NCI-H1417 (cell line): ENCODE measurements at regions not wholly inside any gene's neighbourhood (a gene's known extent, or its start where the extent isn't known, plus 50 kb on each side); places are given as distances from the start of the nearest gene placed in this dataset.
A peak's percentile ranks its signal among the peaks of the same experiment; 100 is the strongest.

Source experiments
- DNase-seq, 3 experiments: peaks; one replicate each; lab custom pipeline; 2025; lab: John Stamatoyannopoulos, UW

DNA sequence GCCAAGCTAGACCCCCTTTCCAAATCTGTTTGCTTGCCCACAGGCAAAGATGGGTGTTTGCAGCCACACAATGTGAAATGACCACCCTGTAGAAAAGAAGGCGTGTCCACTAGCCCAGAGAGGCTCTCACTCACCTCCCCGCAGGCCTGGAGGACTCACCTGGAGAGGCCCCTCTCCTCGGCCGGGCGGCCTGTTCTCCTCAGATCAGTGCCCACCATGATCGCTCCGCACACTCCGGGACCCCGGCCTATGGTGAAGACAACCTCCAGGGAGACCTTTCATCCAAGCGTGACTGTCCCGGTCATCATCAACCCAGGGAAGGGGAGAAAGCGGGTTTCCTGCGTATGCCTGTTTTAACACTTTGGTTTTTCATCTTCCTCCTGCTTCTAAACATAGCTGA lies 328.7 kb upstream of the SALL3 start:
- no peak for DNase-seq

GRCh38 chr18:78652001-78652545 lies 327.5 kb upstream of the SALL3 start:
- DNase-seq, result no peak

- DNase-seq, result no peak
Observed at GRCh38 chr18:78655921-78656320, 323.7 kb upstream of the SALL3 start.

- no peak for DNase-seq
Observed at GRCh38 chr18:78656346-78656925, 323.2 kb upstream of the SALL3 start.

DNA sequence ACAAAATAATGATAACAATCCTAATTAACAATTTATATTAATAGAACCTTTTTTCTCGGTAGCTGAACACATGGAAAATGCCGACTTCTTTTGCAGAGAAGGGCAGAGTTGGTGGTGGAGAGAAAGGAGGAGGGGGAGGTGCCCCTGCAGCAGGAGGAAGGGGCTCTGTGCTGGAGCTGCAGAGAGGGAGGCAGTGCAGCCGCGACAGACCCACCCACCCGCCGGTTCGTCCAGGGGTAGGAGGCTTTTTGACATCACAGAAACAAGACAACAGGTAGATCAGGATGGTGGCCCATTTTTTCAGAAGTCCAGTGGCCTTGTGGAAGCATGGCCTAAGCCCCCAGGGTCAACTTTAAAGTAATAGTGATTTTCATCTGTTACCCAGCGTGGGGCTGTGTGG lies 321.1 kb upstream of the SALL3 start:
- no peak for DNase-seq

DNA sequence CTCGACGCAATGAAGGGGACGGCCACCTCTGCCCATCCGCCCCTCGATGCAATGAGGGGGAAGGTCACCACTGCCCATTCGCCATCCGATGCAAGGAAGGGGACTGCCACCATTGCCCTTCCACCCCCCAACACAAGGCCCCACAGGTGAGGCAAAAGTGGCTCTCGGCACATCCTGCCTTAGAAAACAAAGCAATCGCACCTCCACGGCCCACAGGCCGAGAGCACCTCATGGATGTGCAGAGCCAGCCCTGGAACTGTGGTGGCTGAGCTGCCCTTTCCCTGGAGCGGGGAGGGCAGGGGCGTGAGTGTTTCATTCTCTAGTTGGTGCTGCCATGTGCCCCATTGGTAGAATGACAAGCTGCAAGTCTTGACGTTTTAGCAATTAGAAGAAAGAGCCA lies 320.6 kb upstream of the SALL3 start:
- DNase-seq, result no peak

DNA sequence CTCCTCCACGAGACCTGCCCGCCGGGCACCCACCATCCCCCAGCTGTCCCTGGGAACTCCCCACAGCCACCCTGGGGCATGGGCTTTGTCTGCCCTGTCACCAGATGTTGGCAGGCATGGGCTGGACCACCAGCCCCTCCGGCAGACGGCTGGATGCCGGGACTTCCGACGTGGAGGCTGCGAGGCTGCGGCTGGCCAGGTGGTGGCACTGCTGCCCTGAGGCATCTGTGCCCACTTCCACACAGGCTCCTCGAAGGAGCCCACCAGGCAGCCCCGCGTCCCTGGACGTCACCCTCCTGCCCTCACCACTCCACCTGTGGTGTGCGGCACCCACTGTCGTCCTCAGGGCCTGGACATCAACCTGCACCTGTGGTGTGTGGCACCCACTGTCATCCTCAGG lies 319.9 kb upstream of the SALL3 start:
- DNase-seq, result peak in 2 of 3 experiments; percentile 23 to 57

- DNase-seq, result no peak
Observed at GRCh38 chr18:78660311-78660710, 319.3 kb upstream of the SALL3 start.

DNA sequence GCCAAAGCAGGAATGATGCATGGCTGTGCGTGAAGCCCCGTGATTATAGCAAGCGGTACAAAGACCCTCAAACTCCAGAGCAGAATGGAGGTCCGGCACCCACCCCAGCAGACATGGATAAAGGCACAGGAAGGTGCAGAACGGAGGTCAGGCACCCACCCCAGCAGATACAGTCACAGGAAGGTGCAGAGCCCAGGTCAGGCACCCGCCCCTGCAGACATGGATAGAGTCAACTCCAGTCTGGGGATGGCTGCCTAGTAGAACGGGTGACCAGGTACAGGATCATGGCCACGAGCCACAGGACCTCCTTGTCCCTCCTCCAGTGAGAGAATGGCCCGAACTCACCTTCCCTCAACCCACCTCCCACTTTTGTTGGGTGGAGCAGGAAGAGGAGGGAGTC lies 318.3 kb upstream of the SALL3 start:
- DNase-seq, result no peak

DNA sequence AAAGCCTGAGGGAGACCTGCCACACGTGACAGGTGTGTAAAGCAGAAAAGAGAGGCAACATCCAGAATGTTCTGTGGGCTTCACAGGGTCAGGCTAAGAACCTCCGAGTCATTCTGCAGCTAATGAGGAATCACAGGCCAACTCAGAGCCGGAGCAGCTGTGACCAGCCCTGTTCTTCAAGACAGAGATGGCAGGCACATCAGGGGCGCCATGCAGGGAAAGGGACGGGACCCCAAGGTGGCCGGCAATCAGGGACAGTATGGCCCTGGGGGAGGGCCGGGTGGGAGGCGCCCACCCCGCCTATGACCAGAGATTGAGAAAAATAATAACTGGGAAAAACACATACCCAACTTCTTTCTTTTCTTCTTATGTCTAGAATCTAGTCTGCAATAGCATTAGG lies 316.7 kb upstream of the SALL3 start:
- DNase-seq, result no peak

DNA sequence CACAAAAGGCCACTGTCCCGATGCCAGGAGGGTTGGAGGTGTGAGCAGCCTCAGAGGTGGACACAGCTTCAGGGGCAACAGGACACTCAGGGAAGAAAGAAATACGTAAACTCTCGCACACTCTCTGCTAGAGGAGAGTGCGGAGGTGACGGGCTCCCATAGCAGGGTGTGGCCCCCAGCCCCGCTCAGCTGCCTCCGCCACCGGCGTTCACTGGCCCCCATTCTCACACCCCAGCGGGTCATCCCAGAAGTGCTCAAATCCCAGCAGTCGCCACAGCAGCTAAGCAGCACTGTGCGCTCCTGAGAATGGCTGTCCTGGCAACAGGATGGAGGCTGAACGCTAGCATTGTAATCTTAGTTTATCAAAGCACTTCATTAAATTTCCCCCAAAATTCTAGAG lies 315.6 kb upstream of the SALL3 start:
- DNase-seq, result no peak

- DNase-seq, result no peak
Observed at GRCh38 chr18:78664848-78665247, 314.8 kb upstream of the SALL3 start.

- DNase-seq, result no peak
Observed at GRCh38 chr18:78665644-78666043, 314.0 kb upstream of the SALL3 start.

DNA sequence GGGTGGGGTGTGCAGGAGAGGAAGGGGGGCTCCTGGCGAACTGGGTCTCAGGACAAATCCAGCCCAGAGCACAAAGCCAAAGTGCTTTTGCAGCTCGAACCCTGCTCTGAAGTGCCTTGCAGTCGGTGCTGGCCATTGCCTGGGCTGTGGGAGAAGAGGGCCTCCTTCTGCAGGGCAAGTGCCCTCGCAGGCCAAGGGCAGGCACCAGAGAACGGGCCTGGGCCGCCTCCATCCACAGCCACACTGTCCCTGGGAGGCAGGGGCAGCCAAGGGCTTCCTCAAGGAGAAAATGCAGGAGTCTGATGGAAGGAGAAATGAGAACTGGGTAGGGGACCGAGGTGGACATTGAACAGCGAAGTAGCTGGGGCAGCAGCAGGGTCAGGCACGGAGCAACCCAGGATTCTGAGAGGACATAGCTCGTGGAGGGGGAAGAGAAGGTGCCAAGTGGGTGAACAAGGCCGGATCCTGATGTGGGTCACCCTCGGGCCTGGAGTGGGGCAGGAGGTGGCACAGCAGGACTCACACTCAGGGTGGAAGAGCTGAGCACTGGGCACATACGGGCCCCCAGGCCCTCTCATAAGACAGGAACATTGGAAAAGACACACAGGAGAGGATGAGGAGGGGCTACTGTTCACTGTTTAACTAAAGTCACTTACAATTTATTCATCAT lies 312.8 kb upstream of the SALL3 start:
- no peak for DNase-seq

DNA sequence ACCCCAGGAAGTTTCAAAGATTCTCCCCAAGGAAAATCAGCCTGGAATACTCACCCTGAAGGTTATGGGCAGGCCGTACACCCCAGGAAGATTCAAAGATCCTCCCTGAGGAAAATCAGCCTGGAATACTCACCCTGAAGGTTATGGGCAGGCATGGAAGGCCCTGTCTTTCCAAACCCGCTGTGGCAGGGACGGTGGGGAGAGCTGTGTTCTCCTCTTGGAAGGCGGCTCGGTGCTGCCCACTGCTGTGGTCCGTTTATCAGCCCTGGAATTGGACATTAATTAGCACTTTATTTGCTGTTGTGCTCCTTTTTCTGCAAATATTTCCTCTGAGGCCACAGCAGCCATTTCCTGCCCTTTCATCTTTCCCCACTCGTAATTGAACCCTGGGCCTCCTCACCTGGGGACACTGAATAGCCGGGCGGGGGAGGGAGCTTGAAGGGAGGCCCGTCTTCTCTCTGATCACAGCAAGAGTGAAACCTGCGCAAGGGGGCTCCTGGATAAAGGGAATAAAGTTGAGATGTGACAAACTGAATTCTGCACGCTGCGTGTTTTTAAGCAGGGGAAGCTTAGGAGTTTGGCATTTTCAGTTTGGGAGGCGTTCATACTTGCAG lies 308.7 kb upstream of the SALL3 start:
- DNase-seq, result peak in 2 of 3 experiments; percentile 38 to 55

GRCh38 chr18:78671551-78671950 lies 308.1 kb upstream of the SALL3 start:
- no peak for DNase-seq

DNA sequence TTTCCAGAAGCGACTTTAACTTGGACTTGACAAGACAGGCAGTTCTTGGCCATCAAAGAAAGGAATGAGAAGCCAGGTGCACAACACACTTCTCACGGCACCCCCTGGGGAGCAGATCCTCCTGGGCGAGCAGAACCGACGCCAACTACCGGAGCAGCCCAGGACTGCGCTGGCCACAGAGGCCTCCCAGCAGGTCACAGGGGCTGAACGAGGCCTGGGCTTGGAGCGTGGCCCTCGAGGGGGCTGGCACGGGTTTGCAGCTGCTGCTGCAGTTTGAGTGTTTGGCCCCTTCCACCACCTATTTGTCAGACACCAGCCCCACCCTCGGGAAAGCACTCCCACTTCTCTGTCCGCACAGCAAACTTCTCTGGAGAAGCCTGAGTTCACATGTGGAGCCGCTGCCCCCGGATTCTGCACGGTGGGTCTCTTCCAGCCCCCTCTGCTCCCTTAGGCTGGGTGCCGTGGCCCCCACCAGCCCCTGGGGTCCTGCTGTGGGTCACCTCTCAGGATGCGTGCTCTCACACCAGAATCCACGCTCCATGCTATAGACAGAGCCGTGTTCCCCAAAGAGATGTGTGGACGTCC lies 306.7 kb upstream of the SALL3 start:
- DNase-seq, result peak in 2 of 3 experiments; percentile 32 to 52

- no peak for DNase-seq
Observed at GRCh38 chr18:78673516-78674321, 305.9 kb upstream of the SALL3 start.

DNA sequence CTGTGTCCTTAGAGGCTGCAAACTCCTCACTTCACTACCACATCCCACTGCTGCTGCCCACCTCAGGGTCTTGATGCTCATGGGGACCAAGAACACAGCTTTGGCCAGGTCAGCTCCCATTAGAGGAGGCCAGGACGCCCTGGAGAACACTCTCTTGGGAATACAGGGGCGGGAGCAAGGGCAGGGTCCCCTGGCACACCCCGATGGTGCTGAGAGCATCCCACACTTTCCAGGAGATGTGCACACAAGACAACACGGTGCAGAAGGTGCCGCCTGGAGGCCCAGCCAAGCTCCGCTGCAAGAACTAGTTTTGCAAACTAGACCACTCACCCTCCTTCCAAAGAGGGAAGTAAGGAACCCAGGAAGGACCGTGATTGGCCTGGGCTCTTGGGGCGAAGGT lies 304.4 kb upstream of the SALL3 start:
- no peak for DNase-seq

- DNase-seq, result no peak
Observed at GRCh38 chr18:78676622-78677482, 302.8 kb upstream of the SALL3 start.
